ENCODE measurements at regions not wholly inside any gene's neighbourhood (a gene's known extent, or its start where the extent isn't known, plus 50 kb on each side); places are given as distances from the start of the nearest gene placed in this dataset.

GRCh38 chr21:31500071-31500470, 156.0 kb upstream of the TIAM1 start:
- DNase-seq (ENCODE audit: low read depth): no peak

GRCh38 chr21:31498985-31499384, 154.9 kb upstream of the TIAM1 start:
- no peak for DNase-seq (ENCODE audit: low read depth)

GRCh38 chr21:31497914-31498313, 153.9 kb upstream of the TIAM1 start:
- no peak for DNase-seq (ENCODE audit: low read depth)

- no peak for DNase-seq (ENCODE audit: low read depth)
Measured at GRCh38 chr21:31493350-31493880, 149.4 kb upstream of the TIAM1 start.

GRCh38 chr21:31491617-31492016, 147.6 kb upstream of the TIAM1 start:
- DNase-seq (ENCODE audit: low read depth): no peak

GRCh38 chr21:31490443-31490842, 146.4 kb upstream of the TIAM1 start:
- DNase-seq (ENCODE audit: low read depth): no peak

- no peak for DNase-seq (ENCODE audit: low read depth)
Measured at GRCh38 chr21:31489726-31490125, 145.7 kb upstream of the TIAM1 start.

- no peak for DNase-seq (ENCODE audit: low read depth)
Measured at GRCh38 chr21:31489014-31489413, 145.0 kb upstream of the TIAM1 start.

GRCh38 chr21:31484219-31484618, 140.2 kb upstream of the TIAM1 start:
- no peak for DNase-seq (ENCODE audit: low read depth)

- DNase-seq (ENCODE audit: low read depth): no peak
Measured at GRCh38 chr21:31483146-31483545, 139.1 kb upstream of the TIAM1 start.

- DNase-seq (ENCODE audit: low read depth): no peak
Measured at GRCh38 chr21:31482460-31482859, 138.4 kb upstream of the TIAM1 start.

GRCh38 chr21:31480228-31480627, 136.2 kb upstream of the TIAM1 start:
- DNase-seq (ENCODE audit: low read depth): no peak

GRCh38 chr21:31479714-31480113, 135.7 kb upstream of the TIAM1 start:
- no peak for DNase-seq (ENCODE audit: low read depth)

GRCh38 chr21:31479222-31479621, 135.2 kb upstream of the TIAM1 start:
- no peak for DNase-seq (ENCODE audit: low read depth)

- no peak for DNase-seq (ENCODE audit: low read depth)
Measured at GRCh38 chr21:31476263-31477022, 132.4 kb upstream of the TIAM1 start.

GRCh38 chr21:31475223-31475622, 131.2 kb upstream of the TIAM1 start:
- DNase-seq (ENCODE audit: low read depth): no peak

GRCh38 chr21:31473685-31474345, 129.8 kb upstream of the TIAM1 start:
- DNase-seq (ENCODE audit: low read depth): no peak

- no peak for DNase-seq (ENCODE audit: low read depth)
Measured at GRCh38 chr21:31471865-31472264, 127.8 kb upstream of the TIAM1 start.

- no peak for DNase-seq (ENCODE audit: low read depth)
Measured at GRCh38 chr21:31470896-31471694, 127.0 kb upstream of the TIAM1 start.

- DNase-seq (ENCODE audit: low read depth): no peak
Measured at GRCh38 chr21:31460980-31461379, 116.9 kb upstream of the TIAM1 start.

GRCh38 chr21:31459457-31459856, 115.4 kb upstream of the TIAM1 start:
- no peak for DNase-seq (ENCODE audit: low read depth)

GRCh38 chr21:31457675-31458074, 113.6 kb upstream of the TIAM1 start:
- no peak for DNase-seq (ENCODE audit: low read depth)

GRCh38 chr21:31456201-31456600, 112.1 kb upstream of the TIAM1 start:
- no peak for DNase-seq (ENCODE audit: low read depth)
